SKM-1 treated with dmso at 0.1 percent for 144 hours (cell line): ENCODE measurements at regions not wholly inside any gene's neighbourhood (a gene's known extent, or its start where the extent isn't known, plus 50 kb on each side); places are given as distances from the start of the nearest gene placed in this dataset.

ENCODE experiments used
- DNase-seq: peaks from one replicate; lab custom pipeline; 2025; ENCODE audit not compliant: unreplicated experiment; lab: John Stamatoyannopoulos, UW

GRCh38 chr9:81490605-81491331 is 198.6 kb downstream of the TLE1 start:
- no peak for DNase-seq

DNA sequence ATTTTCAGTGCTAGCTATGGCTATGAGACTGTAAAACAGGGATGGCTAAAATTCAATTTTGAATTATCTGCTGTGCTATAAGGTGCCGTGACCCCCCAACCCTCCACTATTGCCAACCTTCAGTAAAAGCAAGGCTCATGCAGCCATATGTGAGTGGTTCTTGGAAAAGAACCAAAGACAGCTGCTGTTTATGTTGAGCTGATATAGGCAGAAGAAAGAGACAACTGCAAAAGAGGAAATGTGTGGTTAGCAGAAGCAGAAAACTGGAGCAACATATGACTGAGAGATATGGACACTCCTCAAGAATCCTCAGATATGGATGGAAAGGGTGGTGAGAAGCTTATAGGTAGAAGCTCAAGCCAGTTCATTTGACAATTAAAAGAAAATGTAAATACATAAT is 200.3 kb downstream of the TLE1 start:
- DNase-seq = no peak

DNA sequence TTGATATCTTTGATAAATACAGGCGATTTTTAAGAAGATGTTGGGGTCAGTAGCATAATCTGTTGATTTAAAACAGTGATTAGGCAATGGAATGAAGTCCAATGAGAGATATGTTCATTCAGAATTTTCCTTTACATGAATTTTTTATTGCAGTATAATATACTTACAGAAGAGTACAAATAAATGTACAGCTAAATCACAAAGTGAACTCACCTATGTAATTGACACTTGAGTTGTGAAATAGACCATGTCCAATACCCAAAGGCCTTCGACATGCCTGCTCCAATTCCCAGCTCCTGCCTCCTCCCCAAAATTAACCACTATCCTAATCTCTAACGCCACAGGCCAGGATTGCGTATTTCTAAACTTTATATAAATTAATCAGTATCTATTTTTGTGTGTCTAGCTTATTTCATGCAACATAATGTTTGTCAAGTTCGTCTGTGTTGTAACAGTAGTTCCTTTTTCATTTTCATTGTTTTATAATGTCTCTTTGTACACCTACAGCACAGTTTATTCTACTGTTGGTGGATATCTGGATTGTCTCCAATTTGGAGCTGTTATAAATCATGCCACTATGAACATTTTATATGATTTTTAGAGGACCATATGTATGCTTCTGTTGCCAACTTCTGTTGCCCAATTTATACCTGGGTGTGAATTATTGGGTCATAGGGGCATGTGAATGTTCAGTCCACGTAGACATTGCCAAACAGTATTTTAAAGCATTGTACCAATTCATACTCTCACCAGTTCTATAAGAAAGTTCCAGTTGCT is 208.3 kb downstream of the TLE1 start:
- DNase-seq = no peak

- no peak for DNase-seq
Observed at GRCh38 chr9:81479573-81479972, 209.8 kb downstream of the TLE1 start.

DNA sequence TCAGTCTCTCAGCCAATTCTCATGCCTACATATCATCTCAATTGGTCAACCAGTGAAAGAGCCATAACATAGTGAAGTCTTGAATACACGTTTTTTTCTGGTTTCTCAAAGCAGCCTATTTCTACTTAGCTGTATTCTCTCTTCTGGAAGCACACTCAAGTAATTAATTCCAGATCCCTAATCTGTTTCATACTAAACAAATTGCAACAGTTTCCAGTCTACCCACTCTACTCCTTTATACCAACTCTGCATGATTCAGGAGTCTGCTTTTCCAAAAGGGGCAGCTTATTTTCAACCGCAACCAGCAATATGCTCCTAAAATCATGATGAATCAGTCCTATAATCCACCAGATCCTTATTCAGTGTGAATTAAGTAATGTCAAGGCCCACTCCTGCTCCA is 211.7 kb downstream of the TLE1 start:
- DNase-seq = no peak

GRCh38 chr9:81476813-81477490 is 212.4 kb downstream of the TLE1 start:
- DNase-seq = no peak

DNA sequence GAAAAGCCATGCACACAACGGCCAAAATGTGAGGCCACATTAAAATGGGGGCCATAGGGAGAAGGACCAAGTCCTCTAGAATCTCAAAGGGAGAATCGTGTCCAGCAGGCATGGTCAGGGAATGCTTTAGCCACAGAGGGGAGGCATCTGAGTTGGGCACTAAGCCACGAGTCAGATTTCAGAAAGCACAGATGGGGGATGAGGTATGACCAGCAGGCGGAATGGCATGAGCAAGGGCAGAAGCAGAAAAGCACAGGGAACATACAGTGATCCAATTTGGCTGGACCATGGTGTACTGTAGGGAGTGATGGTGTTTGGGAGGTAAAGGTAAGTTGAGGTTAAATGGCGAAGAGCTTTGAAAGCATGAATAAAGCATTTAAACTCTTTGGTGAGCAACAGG is 214.6 kb downstream of the TLE1 start:
- DNase-seq = no peak

GRCh38 chr9:81474125-81474524 is 215.2 kb downstream of the TLE1 start:
- DNase-seq = no peak

GRCh38 chr9:81473708-81474107 is 215.6 kb downstream of the TLE1 start:
- DNase-seq = no peak

DNA sequence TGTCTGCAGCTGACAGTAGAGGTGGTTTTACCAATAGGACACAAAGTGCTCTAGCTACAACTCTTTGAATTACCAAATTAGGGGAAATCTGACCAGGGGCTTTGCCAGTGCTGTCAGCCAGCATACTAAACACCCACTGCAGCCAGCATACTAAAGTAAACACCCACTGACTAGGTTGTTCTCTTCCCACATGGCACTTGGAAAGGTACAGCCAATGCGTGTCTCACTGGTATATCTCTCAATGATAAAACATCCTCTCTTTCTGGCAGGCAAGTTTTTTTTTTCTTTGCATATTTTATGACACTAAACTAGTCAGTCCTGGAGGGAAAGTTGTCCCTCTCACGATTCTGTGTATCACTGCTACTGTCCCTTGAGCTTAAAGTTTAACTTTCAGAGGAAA is 216.1 kb downstream of the TLE1 start:
- no peak for DNase-seq

- no peak for DNase-seq
Observed at GRCh38 chr9:81472701-81473100, 216.6 kb downstream of the TLE1 start.

- DNase-seq = no peak
Observed at GRCh38 chr9:81470864-81471263, 218.5 kb downstream of the TLE1 start.

DNA sequence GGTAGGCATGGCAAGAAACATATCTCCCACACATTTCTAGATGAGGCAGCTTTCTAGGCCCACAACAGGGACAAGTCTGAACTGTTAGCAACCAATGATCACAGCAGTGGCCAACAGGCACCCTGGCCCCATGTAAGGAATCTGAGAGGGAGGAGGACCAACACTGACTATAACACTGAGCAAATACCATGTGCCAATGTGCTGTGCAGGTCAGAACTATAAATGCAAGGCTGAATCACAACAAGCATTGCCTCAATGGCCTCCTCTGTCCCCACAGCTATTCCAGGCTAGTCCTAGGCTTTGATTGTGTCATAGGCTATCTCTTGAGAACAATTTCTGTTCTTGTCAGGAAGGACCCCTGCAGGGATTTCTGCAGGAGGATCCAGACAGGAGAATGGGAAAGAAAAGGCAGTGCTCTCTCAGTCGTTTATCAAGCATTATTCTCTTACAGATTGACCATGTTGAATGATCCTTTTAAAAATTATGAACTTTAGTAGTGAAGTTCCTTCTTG is 221.2 kb downstream of the TLE1 start:
- no peak for DNase-seq

- no peak for DNase-seq
Observed at GRCh38 chr9:81466981-81467380, 222.4 kb downstream of the TLE1 start.

DNA sequence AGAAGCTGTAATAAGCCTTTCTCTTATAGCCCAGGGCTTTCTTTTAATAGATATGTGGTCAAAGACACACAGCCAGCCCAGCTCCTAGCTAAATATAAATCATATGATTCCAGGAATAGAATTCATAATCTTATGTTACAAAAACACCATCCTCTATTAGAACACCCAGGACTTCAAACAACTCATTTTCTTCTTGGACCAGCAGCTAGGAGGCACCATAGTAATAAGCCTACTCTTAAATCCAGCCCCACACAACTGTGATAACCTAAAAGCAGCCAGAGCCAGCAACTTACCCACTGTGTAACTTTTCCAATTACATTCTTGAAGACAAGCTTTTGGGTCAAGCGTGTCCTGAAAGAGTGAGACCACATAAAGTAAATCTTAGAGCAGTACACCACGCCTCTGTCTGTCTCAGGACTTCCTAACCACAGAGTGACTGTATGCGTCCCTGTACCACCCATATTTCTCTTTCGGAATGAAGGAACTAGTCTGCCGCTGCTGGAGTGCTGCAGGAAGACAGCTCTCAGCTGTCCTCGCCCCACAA is 223.8 kb downstream of the TLE1 start:
- DNase-seq = no peak

DNA sequence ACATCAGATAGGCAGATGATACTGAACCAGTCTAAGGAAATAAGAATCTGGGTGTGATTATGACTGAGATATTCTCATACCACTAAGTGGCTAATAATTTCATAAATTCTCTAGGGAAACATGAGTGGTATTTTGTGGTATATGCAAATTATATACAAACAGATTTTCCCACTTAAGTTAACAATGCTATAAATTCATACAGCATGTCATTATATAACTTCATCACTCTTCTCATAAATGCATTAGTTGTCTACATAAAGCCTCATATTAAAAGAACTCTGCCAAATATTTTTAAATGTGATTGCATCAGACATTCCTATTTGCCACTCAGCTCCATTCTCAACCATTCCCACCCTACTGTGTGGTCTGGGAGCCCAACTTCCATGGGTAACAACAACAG is 226.5 kb downstream of the TLE1 start:
- no peak for DNase-seq

- DNase-seq = no peak
Observed at GRCh38 chr9:81461196-81461595, 228.2 kb downstream of the TLE1 start.

GRCh38 chr9:81460693-81461092 is 228.7 kb downstream of the TLE1 start:
- DNase-seq = no peak

DNA sequence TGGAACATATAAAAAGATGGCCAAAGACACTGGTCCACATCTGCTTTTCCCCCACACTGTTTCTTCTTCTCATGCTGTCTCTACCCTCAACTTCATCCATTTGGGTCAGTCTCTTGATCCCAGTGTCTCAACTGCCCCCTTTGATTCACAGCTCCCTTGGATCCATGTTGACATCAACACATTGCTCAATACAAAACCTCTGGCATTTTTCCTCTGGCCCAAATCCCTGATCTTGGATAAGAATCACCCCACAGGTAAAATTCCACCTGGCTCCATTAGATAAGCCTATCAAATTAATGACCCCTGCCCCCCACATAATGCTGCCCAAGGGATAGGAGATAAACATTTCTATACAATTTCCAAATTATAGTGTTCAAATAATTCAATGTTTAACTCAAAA is 229.8 kb downstream of the TLE1 start:
- no peak for DNase-seq

GRCh38 chr9:81456431-81457006 is 232.8 kb downstream of the TLE1 start:
- no peak for DNase-seq
